Left ventricle myocardium inferior (tissue), 1 donor: ENCODE measurements at regions not wholly inside any gene's neighbourhood (a gene's known extent, or its start where the extent isn't known, plus 50 kb on each side); places are given as distances from the start of the nearest gene placed in this dataset.

Experiments
- DNase-seq: peaks from one replicate; pipeline ENCODE4 v3.0.0-alpha.2; 2020
- H3K27ac ChIP-seq: fragments of 200-600 bp; replicated peaks from 2 replicates; pipeline ENCODE4 v1.8.0; 2021
- H3K27me3 ChIP-seq: fragments of 200-600 bp; 2 replicates; pipeline ENCODE4 v1.8.0; 2021; ENCODE audit warnings: low read depth
- H3K36me3 ChIP-seq: fragments of 200-600 bp; 2 replicates; pipeline ENCODE4 v1.8.0; 2021
- H3K4me1 ChIP-seq: fragments of 200-600 bp; 2 replicates; pipeline ENCODE4 v1.8.0; 2021
- H3K4me3 ChIP-seq: fragments of 200-600 bp; 2 replicates; pipeline ENCODE4 v1.8.0; 2021; ENCODE audit warnings: mild to moderate bottlenecking, moderate library complexity
- H3K9me3 ChIP-seq: fragments of 200-600 bp; replicated peaks from 2 replicates; pipeline ENCODE4 v1.8.0; 2021
- intact Hi-C: fragments of 100-400 bp; cut with micrococcal nuclease; formaldehyde crosslinking; loops from one replicate; pipeline ENCODE4 v1.11.0; 2022
- TF ChIP-seq, protein P1 (sequence below): fragments of 200-600 bp; IDR thresholded peaks from 2 replicates; pipeline ENCODE4 v1.8.0; 2021; ENCODE audit warnings: antibody characterized with exemption, mild to moderate bottlenecking, borderline replicate concordance
- donor health status: DM: no; HTN: yes; CAD: no; lungs with severe emphysema.

GRCh38 chr5:8098081-8098480 is 229.1 kb downstream of the MTRR start:
- H3K27ac ChIP-seq, result no peak overlapping the region
- DNase-seq, result no peak
- TF ChIP-seq, protein P1, sequence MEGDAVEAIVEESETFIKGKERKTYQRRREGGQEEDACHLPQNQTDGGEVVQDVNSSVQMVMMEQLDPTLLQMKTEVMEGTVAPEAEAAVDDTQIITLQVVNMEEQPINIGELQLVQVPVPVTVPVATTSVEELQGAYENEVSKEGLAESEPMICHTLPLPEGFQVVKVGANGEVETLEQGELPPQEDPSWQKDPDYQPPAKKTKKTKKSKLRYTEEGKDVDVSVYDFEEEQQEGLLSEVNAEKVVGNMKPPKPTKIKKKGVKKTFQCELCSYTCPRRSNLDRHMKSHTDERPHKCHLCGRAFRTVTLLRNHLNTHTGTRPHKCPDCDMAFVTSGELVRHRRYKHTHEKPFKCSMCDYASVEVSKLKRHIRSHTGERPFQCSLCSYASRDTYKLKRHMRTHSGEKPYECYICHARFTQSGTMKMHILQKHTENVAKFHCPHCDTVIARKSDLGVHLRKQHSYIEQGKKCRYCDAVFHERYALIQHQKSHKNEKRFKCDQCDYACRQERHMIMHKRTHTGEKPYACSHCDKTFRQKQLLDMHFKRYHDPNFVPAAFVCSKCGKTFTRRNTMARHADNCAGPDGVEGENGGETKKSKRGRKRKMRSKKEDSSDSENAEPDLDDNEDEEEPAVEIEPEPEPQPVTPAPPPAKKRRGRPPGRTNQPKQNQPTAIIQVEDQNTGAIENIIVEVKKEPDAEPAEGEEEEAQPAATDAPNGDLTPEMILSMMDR, result no peak
- no peaks in the 10 kb centered on the region for H3K27me3 ChIP-seq
- no peaks in the 10 kb centered on the region for H3K4me1 ChIP-seq
- H3K36me3 ChIP-seq, result no peaks in the 10 kb centered on the region
- no peak overlapping the region for H3K4me3 ChIP-seq
- intact Hi-C loops, result no loop called here
- H3K9me3 ChIP-seq, result peaks cover 17% of the 10 kb centered on the region

DNA sequence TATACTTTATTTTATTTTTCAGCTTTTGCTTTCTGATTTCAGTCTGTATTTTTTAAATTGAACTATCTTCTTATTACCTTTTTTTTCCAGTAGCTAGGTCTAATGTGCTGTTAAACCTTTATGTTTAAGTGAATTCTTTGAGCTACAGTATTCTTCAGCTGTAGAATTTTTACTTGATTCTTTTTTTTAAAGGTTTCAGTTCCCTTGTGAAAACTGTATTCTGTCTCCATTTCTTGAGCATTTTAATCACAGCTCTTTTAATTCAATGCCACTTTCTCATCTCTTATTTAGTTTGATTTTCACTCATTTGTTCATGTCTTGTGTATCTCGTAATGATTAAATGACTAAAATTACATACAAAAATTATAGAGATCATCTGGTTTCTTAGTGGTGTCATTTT is 233.8 kb downstream of the MTRR start:
- Histone ChIP-seq H3K36me3 (no peaks in the 10 kb centered on the region), H3K27ac (no peak overlapping the region), H3K4me3 (no peak overlapping the region), H3K4me1 (no peaks in the 10 kb centered on the region), H3K27me3 (no peaks in the 10 kb centered on the region), H3K9me3 (peaks cover 17% of the 10 kb centered on the region)
- DNase-seq, result no peak
- intact Hi-C loops, result no loop called here
- TF ChIP-seq, protein P1, result no peak

GRCh38 chr5:8114597-8115266 is 245.8 kb downstream of the MTRR start:
- intact Hi-C loops, result no loop called here

DNA sequence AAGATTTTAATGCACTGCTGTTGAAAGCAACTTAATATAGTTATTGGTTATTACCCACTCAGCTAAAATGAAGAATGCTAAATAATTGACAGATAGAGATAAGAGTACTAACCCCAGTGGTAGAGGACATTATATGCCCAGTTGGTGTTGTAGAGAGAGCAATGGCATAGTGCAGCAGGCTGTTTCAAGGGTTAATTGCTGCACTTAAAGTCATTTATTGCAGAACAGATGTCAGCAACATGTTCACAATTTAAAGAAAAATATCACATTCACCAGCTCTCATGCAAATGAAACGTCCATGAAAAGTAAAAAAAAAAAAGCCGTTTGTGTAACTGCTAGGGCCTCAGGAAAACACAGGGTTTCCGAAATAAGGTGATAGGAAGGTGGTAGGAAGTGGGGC is 254.6 kb downstream of the MTRR start:
- H3K4me3 ChIP-seq, result no peak overlapping the region
- TF ChIP-seq, protein P1, result no peak
- no peaks in the 10 kb centered on the region for H3K27me3 ChIP-seq
- no peak overlapping the region for H3K27ac ChIP-seq
- DNase-seq, result no peak
- H3K9me3 ChIP-seq, result no peaks in the 10 kb centered on the region
- intact Hi-C loops, result no loop called here
- H3K36me3 ChIP-seq, result no peaks in the 10 kb centered on the region
- no peaks in the 10 kb centered on the region for H3K4me1 ChIP-seq

More at GRCh38 chr5:8114597-8115266, 245.8 kb downstream of the MTRR start:
- H3K27me3 ChIP-seq, result no peaks in the 10 kb centered on the region
- no peaks in the 10 kb centered on the region for H3K36me3 ChIP-seq
- H3K4me3 ChIP-seq, result no peak overlapping the region
- TF ChIP-seq, protein P1, result no peak
- no peak overlapping the region for H3K27ac ChIP-seq
- DNase-seq, result no peak
- H3K9me3 ChIP-seq, result no peaks in the 10 kb centered on the region
- no peaks in the 10 kb centered on the region for H3K4me1 ChIP-seq

- H3K4me1 ChIP-seq, result no peaks in the 10 kb centered on the region
- H3K4me3 ChIP-seq, result no peak overlapping the region
- intact Hi-C loops, result no loop called here
- TF ChIP-seq, protein P1, result no peak
- H3K27ac ChIP-seq, result no peak overlapping the region
- no peaks in the 10 kb centered on the region for H3K9me3 ChIP-seq
- no peaks in the 10 kb centered on the region for H3K27me3 ChIP-seq
- H3K36me3 ChIP-seq, result no peaks in the 10 kb centered on the region
- DNase-seq, result no peak
Measured at GRCh38 chr5:8134609-8135008, 265.7 kb downstream of the MTRR start.

DNA sequence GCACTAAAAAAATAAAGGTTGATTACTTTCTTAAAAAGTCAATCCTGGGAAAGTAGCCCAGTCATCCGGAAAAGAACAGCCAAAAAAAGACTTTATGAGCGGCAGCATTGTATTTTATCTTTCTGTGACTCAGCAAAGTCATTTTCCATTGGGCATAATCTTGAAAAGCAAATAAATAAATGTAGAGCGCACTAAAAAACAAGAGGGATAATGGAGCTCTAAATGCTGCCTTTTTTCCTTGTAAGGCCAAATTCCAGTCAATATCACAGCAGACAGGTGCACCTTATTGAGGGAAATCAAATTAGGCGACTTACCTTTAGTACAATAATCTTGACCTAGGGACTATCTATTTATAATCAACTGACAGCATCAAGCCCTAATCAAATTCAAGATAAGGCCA is 266.8 kb downstream of the MTRR start:
- H3K27me3 ChIP-seq, result no peaks in the 10 kb centered on the region
- no peaks in the 10 kb centered on the region for H3K4me1 ChIP-seq
- no peak overlapping the region for H3K4me3 ChIP-seq

More for the DNA sequence above, 266.8 kb downstream of the MTRR start:
- H3K36me3 ChIP-seq, result no peaks in the 10 kb centered on the region
- no peaks in the 10 kb centered on the region for H3K9me3 ChIP-seq
- no peak overlapping the region for H3K27ac ChIP-seq
- TF ChIP-seq, protein P1, result no peak
- intact Hi-C loops, result no loop called here
- DNase-seq, result no peak
